ENCODE measurements at regions not wholly inside any gene's neighbourhood (a gene's known extent, or its start where the extent isn't known, plus 50 kb on each side); places are given as distances from the start of the nearest gene placed in this dataset.

GRCh38 chr11:119785131-119785530 lies 56.1 kb upstream of the NECTIN1 start:
- 80 to 100% methylated on average over 1 to 2 of the region's 2 CpGs for WGBS, 2 experiments (ENCODE audit: insufficient coverage in 2 of 2)
- no peak overlapping the region for H3K4me3 ChIP-seq (ENCODE audit: extremely low read depth, insufficient read depth, low read length, poor library complexity, severe bottlenecking)
- H3K4me1 ChIP-seq (ENCODE audit: control insufficient read depth, insufficient read depth, low read length, poor library complexity, severe bottlenecking) = peaks cover 40% of the 10 kb centered on the region

DNA sequence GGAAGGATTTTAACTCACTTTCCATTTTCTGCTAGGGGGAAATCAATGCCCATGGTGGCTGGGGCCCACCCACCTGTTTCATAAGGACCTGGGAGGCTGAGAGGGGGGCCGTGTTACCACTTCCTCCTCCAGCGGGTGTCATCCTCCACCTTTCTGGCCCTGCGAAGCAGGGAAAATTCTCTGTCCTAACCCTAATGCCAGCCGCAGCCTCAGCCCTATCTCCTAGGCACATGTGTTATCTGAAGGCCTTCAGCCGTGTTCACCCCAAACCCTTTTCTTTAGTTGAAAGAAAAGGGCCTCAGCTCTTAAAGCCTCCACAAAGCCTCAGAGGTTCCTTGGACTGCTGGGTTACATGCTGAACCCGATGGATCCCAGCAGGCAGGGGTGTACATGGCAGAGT lies 55.4 kb upstream of the NECTIN1 start:
- Histone ChIP-seq H3K4me1 (ENCODE audit: control insufficient read depth, insufficient read depth, low read length, poor library complexity, severe bottlenecking) (peaks cover 36% of the 10 kb centered on the region), H3K27ac (ENCODE audit: low read depth, low read length, severe bottlenecking) (no peak overlapping the region), H3K36me3 (ENCODE audit: control insufficient read depth, insufficient read depth, low read length) (no peaks in the 10 kb centered on the region), H3K4me3 (ENCODE audit: extremely low read depth, insufficient read depth, low read length, poor library complexity, severe bottlenecking) (no peak overlapping the region), H3K9me3 (ENCODE audit: control insufficient read depth, low read length) (no peaks in the 10 kb centered on the region)
- WGBS, 2 experiments (ENCODE audit: insufficient coverage in 2 of 2) = 89 to 94% methylated on average over 5 of the region's 6 CpGs

More at GRCh38 chr11:119785131-119785530, 56.1 kb upstream of the NECTIN1 start:
- H3K27ac ChIP-seq (ENCODE audit: low read depth, low read length, severe bottlenecking) = no peak overlapping the region
- no peaks in the 10 kb centered on the region for H3K9me3 ChIP-seq (ENCODE audit: control insufficient read depth, low read length)
- no peaks in the 10 kb centered on the region for H3K36me3 ChIP-seq (ENCODE audit: control insufficient read depth, insufficient read depth, low read length)

DNA sequence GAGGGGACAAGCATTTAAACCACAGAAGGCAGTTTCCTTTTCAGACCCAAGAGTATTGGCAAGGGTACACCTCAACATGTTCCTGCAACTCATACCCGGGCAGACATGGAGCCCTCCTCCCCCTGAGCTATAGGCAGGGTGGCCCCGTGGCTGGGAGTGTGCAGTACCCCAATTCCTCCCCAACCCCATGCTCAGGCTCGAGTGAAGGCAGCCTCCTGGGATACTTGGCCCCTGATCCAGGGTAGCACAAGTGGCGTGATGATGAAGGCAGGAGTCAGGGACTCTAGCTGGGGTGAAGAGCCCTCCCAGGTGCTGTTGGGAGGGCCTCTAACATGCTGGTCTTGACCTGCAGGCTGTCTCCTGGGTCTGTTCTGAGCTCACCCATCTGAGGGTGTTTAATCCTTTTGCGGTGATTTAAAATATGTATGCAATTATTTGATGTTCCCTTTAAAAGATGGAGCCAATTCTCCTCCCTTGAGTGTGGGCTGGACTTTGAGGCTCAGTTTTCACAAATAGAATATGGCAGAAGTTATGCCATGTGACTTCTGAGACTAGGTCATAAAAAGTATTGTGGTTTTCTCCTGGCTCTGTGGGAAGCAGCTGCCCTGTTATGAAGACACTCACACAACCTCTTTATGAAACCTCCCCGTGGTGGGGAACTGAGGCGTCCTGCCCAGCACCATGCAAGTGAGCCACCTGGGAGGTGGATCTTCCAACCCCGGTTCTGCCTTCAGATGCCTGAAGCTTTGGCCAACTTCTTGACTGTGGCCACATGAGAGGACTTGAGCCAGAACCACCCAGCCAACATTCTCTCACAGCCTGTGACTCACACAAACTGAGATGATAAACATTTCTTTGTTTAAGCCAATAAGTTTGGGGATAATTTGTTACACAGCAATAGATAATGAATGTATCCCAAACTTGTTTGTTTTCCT lies 54.7 kb upstream of the NECTIN1 start:
- Histone ChIP-seq H3K4me3 (ENCODE audit: extremely low read depth, insufficient read depth, low read length, poor library complexity, severe bottlenecking) (no peak overlapping the region), H3K36me3 (ENCODE audit: control insufficient read depth, insufficient read depth, low read length) (no peaks in the 10 kb centered on the region), H3K9me3 (ENCODE audit: control insufficient read depth, low read length) (no peaks in the 10 kb centered on the region), H3K4me1 (ENCODE audit: control insufficient read depth, insufficient read depth, low read length, poor library complexity, severe bottlenecking) (peaks cover 29% of the 10 kb centered on the region), H3K27ac (ENCODE audit: low read depth, low read length, severe bottlenecking) (no peak overlapping the region)
- 80 to 86% methylated on average over 6 to 7 of the region's 8 CpGs for WGBS, 2 experiments (ENCODE audit: insufficient coverage in 2 of 2)

DNA sequence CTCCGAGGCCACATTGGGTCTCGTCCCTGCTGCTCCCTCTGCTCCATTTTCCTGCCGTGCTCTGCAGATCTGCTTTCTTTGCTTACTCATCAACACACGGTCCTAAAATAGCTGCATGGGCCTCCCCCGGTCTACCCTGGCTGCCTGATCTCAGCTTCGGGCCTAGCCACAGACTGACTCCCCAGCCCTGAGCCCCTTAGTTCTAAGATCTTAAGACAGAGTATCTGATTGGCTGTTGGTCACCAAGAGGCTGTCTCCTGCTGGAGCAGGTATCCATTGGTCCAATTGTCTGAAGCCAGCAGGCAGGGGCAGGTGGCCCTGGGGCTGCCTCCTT lies 53.7 kb upstream of the NECTIN1 start:
- 50 to 70% methylated on average over 5 to 6 of the region's 6 CpGs for WGBS, 2 experiments (ENCODE audit: insufficient coverage in 2 of 2)
- H3K36me3 ChIP-seq (ENCODE audit: control insufficient read depth, insufficient read depth, low read length) = no peaks in the 10 kb centered on the region
- H3K4me1 ChIP-seq (ENCODE audit: control insufficient read depth, insufficient read depth, low read length, poor library complexity, severe bottlenecking) = peaks cover 24% of the 10 kb centered on the region
- no peaks in the 10 kb centered on the region for H3K9me3 ChIP-seq (ENCODE audit: control insufficient read depth, low read length)
- H3K27ac ChIP-seq (ENCODE audit: low read depth, low read length, severe bottlenecking) = peak overlapping the region; percentile 62
- H3K4me3 ChIP-seq (ENCODE audit: extremely low read depth, insufficient read depth, low read length, poor library complexity, severe bottlenecking) = no peak overlapping the region

GRCh38 chr11:119782006-119782738 lies 53.2 kb upstream of the NECTIN1 start:
- 78 to 82% methylated on average over 17 to 19 of the region's 19 CpGs for WGBS, 2 experiments (ENCODE audit: insufficient coverage in 2 of 2)
- Histone ChIP-seq H3K36me3 (ENCODE audit: control insufficient read depth, insufficient read depth, low read length) (no peaks in the 10 kb centered on the region), H3K4me3 (ENCODE audit: extremely low read depth, insufficient read depth, low read length, poor library complexity, severe bottlenecking) (no peak overlapping the region), H3K9me3 (ENCODE audit: control insufficient read depth, low read length) (no peaks in the 10 kb centered on the region), H3K4me1 (ENCODE audit: control insufficient read depth, insufficient read depth, low read length, poor library complexity, severe bottlenecking) (peaks cover 24% of the 10 kb centered on the region), H3K27ac (ENCODE audit: low read depth, low read length, severe bottlenecking) (peak overlapping the region; percentile 62)

DNA sequence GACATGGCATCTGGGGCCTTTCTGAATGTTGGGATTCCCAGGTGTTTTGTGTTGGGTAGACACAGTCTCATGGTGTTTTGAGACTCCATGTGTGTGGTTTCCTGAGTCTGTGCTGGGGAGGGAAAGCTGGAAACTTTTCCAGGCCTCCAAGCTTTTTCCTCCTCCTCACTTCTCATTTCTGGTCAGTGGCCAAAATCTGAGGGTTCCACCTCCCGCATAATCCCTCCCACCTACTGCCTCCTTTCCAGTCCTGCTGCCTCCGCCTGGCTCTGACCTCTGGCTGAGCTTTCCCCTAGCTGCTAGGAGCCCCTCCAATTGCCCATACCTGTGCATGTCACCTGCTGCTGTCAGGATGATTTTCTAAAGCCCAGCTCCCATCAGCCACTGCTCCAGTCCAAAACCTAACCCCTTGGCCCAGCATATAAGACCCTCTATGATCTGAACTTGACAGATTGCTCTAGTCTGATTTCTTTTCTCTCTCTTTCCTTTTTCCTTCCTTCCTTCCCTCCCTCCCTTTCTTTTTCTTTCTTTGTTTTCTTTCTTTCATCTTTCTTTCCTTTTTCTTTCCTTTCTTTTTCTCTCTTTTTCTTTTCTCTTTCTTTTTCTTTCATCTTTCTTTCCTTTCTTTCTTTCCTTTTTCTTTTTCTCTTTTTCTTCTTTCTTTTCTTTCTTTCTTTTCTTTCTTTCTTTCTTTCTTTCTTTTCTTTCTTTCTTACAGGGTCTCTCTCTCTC lies 51.4 kb upstream of the NECTIN1 start:
- no peak overlapping the region for H3K27ac ChIP-seq (ENCODE audit: low read depth, low read length, severe bottlenecking)
- no peak overlapping the region for H3K4me3 ChIP-seq (ENCODE audit: extremely low read depth, insufficient read depth, low read length, poor library complexity, severe bottlenecking)
- peaks cover 24% of the 10 kb centered on the region for H3K4me1 ChIP-seq (ENCODE audit: control insufficient read depth, insufficient read depth, low read length, poor library complexity, severe bottlenecking)
- no peaks in the 10 kb centered on the region for H3K36me3 ChIP-seq (ENCODE audit: control insufficient read depth, insufficient read depth, low read length)
- no peaks in the 10 kb centered on the region for H3K9me3 ChIP-seq (ENCODE audit: control insufficient read depth, low read length)
- 93% methylated on average over 2 of the region's 2 CpGs; no CpG with 5 or more reads in 1 of the 2 experiments for WGBS, 2 experiments (ENCODE audit: insufficient coverage in 2 of 2)

- no peaks in the 10 kb centered on the region for H3K36me3 ChIP-seq (ENCODE audit: control insufficient read depth, insufficient read depth, low read length)
- peaks cover 24% of the 10 kb centered on the region for H3K4me1 ChIP-seq (ENCODE audit: control insufficient read depth, insufficient read depth, low read length, poor library complexity, severe bottlenecking)
- H3K27ac ChIP-seq (ENCODE audit: low read depth, low read length, severe bottlenecking) = no peak overlapping the region
- H3K9me3 ChIP-seq (ENCODE audit: control insufficient read depth, low read length) = no peaks in the 10 kb centered on the region
- WGBS, 2 experiments (ENCODE audit: insufficient coverage in 2 of 2) = 78 to 86% methylated on average over 17 to 19 of the region's 22 CpGs
- H3K4me3 ChIP-seq (ENCODE audit: extremely low read depth, insufficient read depth, low read length, poor library complexity, severe bottlenecking) = no peak overlapping the region
Measured at GRCh38 chr11:119779195-119780071, 50.4 kb upstream of the NECTIN1 start.

Data from mesodermal cell (in vitro differentiated cells).